K562 (cell line): ENCODE measurements at regions not wholly inside any gene's neighbourhood (a gene's known extent, or its start where the extent isn't known, plus 50 kb on each side); places are given as distances from the start of the nearest gene placed in this dataset.

ENCODE experiments used
- CREB3L1 ChIP-seq: fragments of 450-650 bp; IDR thresholded peaks from 2 replicates; pipeline ENCODE4 v1.6.1; 2014; ENCODE audit warnings: low read depth, mild to moderate bottlenecking, moderate library complexity, borderline replicate concordance
- GATAD2B ChIP-seq: fragments of 450-650 bp; IDR thresholded peaks from 2 replicates; pipeline ENCODE4 v1.6.1; 2017; ENCODE audit warnings: mild to moderate bottlenecking, borderline replicate concordance
- ILK ChIP-seq: fragments of 450-650 bp; IDR thresholded peaks from 2 replicates; pipeline ENCODE4 v1.6.1; 2016; ENCODE audit warnings: missing genetic modification characterization, low read depth, mild to moderate bottlenecking, missing compliant biosample characterization, moderate library complexity, borderline replicate concordance
- MLLT1 ChIP-seq, 2 experiments: fragments of 450-650 bp; IDR thresholded peaks; 2 replicates each; pipeline ENCODE4 v1.6.1; 2016
- RERE ChIP-seq: sonication (generic); formaldehyde crosslinking; IDR thresholded peaks from 2 replicates; pipeline ENCODE4 v1.8.0; 2023; ENCODE audit warnings: missing genetic modification reagents, mild to moderate bottlenecking, borderline replicate concordance
- SIRT6 ChIP-seq: IDR thresholded peaks from one replicate; pipeline ENCODE4 v1.6.1; 2012; ENCODE audit warnings: low read depth, mild to moderate bottlenecking, control low read depth, inconsistent platforms, low read length, moderate library complexity
- SNIP1 ChIP-seq: fragments of 450-650 bp; IDR thresholded peaks from 2 replicates; pipeline ENCODE4 v1.7.1; 2017; ENCODE audit warnings: low read depth, mild to moderate bottlenecking
- ZBTB17 ChIP-seq: fragments of 450-650 bp; formaldehyde crosslinking; IDR thresholded peaks from 2 replicates; pipeline ENCODE4 v1.4.0; 2020; ENCODE audit warnings: mild to moderate bottlenecking
- ZBTB33 ChIP-seq: sonication (generic); formaldehyde crosslinking; IDR thresholded peaks from 2 replicates; pipeline ENCODE4 v1.8.1; 2023; ENCODE audit warnings: mild to moderate bottlenecking, missing genetic modification reagents
- ZKSCAN8 ChIP-seq: fragments of 200-800 bp; sonication (Bioruptor generic); IDR thresholded peaks from 2 replicates; pipeline ENCODE4 v1.6.1; 2016; ENCODE audit warnings: missing genetic modification characterization, missing compliant biosample characterization
- ZMIZ1 ChIP-seq, 2 experiments: fragments of 150-350 bp in 1 of 2; IDR thresholded peaks; 2 replicates each; pipeline ENCODE4 v1.6.1; 2012 to 2016; ENCODE audit warnings: low read depth in 2 of 2, low read length in 2 of 2, mild to moderate bottlenecking in 1 of 2, moderate library complexity in 1 of 2
- ZNF124 ChIP-seq: sonication (generic); formaldehyde crosslinking; IDR thresholded peaks from 2 replicates; pipeline ENCODE4 v1.8.1; 2022; ENCODE audit warnings: missing genetic modification reagents

- TF ChIP-seq MLLT1 (IDR thresholded peaks at IDR 0.05) (peak in 1 of 2 experiments; percentile 64; a peak in 2 of 4 replicates), RERE (CRISPR knock-in tag) (no peak), GATAD2B (no peak), ZNF124 (CRISPR knock-in tag) (no peak), SIRT6 (no peak), SNIP1 (no peak), ZBTB33 (CRISPR knock-in tag) (no peak), ILK (no peak), CREB3L1 (no peak), ZMIZ1 (IDR thresholded peaks at IDR 0.05; ENCODE audit: low read depth in 2 of 2, low read length in 2 of 2) (peak in 1 of 2 experiments; percentile 30; a peak in 1 of 4 replicates), ZBTB17 (CRISPR knock-in tag) (peak; percentile 86), ZKSCAN8 (CRISPR knock-in tag) (no peak)
These were observed 931.9 kb upstream of the TMEM132C start (continued) for GRCh38 chr12:127334912-127335644.
